ENCODE measurements at regions not wholly inside any gene's neighbourhood (a gene's known extent, or its start where the extent isn't known, plus 50 kb on each side); places are given as distances from the start of the nearest gene placed in this dataset.

DNA sequence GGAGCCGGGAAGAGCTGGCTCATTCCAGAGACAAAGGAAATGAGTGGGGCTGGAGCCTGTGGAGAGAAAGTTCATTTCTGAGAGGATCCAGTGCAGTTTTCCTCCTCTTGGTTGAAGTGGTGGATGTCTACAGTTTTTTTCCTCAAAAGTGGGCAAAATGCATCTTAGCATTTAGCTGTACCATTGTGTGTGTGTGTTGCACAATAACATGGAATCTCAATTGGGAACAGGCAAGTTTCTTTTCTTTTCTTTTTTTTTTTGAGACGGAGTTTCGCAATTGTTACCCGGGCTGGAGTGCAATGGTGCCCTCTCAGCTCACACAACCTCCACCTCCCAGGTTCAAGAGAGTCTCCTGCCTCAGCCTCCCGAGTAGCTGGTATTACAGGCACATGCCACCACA lies 101.5 kb upstream of the UBE2E1 start:
- FAIRE-seq (no peak), DNase-seq (ENCODE audit: insufficient read length, low spot score) (no peak)
- TF ChIP-seq, protein P1, sequence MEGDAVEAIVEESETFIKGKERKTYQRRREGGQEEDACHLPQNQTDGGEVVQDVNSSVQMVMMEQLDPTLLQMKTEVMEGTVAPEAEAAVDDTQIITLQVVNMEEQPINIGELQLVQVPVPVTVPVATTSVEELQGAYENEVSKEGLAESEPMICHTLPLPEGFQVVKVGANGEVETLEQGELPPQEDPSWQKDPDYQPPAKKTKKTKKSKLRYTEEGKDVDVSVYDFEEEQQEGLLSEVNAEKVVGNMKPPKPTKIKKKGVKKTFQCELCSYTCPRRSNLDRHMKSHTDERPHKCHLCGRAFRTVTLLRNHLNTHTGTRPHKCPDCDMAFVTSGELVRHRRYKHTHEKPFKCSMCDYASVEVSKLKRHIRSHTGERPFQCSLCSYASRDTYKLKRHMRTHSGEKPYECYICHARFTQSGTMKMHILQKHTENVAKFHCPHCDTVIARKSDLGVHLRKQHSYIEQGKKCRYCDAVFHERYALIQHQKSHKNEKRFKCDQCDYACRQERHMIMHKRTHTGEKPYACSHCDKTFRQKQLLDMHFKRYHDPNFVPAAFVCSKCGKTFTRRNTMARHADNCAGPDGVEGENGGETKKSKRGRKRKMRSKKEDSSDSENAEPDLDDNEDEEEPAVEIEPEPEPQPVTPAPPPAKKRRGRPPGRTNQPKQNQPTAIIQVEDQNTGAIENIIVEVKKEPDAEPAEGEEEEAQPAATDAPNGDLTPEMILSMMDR (IDR thresholded peaks at IDR 0.05; ENCODE audit: insufficient read depth, missing control alignments) = no peak

DNA sequence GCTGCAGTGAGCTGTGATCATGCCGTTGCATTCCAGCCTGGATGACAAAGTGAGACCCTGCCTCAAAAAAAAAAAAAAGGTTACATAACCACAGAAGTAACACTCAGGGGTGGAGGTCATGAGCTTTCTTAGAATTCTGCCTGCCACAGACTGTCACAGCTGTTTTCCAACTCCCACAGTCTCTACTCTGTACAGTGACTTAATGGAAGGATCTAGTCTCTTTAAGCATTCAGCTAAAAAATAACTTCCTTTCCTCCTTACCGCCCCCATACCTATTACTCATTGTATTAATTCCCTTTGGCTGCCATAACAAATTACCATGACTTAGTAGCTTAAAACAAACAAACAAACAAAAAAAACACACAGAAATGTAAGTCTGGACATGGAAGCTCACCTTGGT lies 99.6 kb upstream of the UBE2E1 start:
- FAIRE-seq (no peak), DNase-seq (ENCODE audit: insufficient read length, low spot score) (no peak)
- TF ChIP-seq, protein P1 (IDR thresholded peaks at IDR 0.05; ENCODE audit: insufficient read depth, missing control alignments) = no peak

DNA sequence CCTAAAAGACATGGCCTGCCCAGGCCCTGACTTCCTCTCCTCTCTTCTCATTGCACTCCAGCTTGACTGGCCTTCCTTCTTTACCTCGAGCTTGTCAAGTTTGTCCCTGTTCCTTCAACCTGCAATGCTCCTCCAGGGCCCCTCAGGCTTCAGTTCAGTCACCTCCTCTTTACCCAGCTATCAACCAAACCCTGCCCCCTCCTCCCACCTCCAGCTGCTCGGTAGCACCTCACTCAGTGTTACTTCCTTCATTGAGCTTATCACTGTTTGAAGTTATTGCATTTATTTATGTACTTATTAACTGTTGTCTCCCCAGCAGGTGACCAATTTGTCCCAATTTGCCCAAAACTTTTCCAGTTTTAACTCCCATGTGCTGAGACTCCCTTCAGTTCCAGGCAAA lies 95.8 kb upstream of the UBE2E1 start:
- FAIRE-seq (no peak), DNase-seq (ENCODE audit: insufficient read length, low spot score) (no peak)
- TF ChIP-seq, protein P1 (IDR thresholded peaks at IDR 0.05; ENCODE audit: insufficient read depth, missing control alignments) = no peak

DNA sequence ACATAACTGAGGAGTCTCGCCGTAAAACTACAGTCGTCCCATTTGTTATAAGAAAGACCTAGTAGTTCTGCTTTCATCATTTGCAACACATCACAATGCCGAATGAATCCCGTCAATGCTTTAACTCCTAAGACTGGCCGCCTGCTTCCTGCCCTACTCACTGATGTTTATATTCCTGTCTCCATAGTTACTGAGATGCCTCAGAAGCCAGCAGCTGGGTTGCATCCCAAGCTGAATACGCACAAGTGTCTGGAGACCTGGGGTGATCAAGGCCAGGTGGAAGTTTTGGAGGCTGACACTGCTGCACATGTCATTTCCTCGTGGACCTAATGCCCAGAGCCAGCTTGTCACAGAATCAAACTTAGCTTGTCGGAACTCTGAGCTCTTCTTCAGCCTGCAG lies 95.2 kb upstream of the UBE2E1 start:
- DNase-seq (ENCODE audit: insufficient read length, low spot score) (no peak), FAIRE-seq (no peak)
- TF ChIP-seq, protein P1 (IDR thresholded peaks at IDR 0.05; ENCODE audit: insufficient read depth, missing control alignments) = no peak

DNA sequence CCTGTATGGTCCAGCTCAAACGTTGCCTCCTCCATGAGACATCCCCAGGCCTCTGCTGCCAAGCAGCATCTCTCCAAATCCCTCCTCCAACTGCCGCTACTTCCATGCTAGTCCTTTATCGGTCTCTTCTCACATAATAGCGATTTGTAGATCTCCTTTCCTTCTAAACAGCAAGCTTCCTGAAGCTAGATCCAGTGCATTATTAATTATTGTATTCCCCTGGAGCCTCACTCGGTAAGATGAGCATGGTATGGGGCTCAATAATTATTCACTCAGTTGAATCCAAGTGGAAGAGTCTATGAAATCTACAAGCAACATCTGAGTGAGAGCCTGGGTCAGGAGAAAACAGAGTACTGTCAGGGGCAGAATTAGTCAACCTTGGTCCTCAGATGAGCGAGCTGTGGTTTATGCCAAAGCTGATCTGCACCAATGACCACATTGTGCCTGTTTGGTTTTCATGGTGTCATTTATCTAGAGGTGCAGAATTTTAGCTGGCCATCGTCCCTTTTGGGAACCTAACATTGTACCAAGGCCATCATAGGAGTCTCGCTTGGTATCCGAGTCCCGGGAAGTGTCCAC lies 93.8 kb upstream of the UBE2E1 start:
- DNase-seq (ENCODE audit: insufficient read length, low spot score) (no peak), FAIRE-seq (no peak)
- TF ChIP-seq, protein P1 (IDR thresholded peaks at IDR 0.05; ENCODE audit: insufficient read depth, missing control alignments) = no peak

DNA sequence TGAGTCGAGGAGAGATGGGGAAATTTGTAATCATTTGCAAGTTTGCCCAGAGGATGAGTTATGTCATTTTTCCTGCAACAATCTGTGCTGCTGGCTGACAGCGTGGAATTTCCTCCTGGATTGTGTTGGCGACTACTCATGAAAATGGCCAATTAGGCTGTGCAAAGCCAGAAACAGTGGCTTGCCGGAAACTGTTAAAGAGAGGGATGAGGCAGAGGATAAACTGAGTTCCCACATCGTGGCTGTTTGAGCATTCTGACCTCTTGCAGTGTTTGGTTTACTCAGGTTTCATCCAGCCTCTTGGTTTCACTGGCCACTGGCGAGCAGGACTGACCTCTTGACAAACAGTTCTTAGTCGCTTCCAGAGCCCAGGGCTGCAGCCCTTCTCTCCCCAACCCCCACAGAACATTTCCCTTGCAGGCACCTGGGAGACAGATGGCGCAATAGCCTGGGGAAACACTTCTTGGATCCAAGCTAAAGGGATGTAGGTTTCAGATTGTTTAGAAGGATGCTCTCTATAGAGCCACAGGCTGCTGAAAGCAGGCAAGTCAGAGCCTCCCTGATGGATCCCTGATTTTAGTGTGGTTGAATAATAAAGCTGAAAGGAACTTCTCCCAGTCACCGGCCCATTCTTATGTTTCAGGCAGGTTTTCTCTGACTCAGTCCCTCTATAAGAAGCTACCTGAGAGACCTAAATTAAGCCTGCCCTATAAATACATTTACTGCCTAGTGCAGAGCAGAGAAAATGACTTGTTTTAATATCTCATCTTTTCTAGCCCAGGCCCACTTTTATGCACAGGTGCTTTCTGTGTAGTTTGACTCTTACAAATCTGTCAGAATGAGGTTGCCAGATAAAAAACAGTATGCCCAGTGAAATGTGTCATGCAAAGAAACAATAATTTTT lies 92.8 kb upstream of the UBE2E1 start:
- FAIRE-seq = no peak
- TF ChIP-seq, protein P1 (IDR thresholded peaks at IDR 0.05; ENCODE audit: insufficient read depth, missing control alignments) = peak; percentile 54
- DNase-seq (ENCODE audit: insufficient read length, low spot score) = no peak

DNA sequence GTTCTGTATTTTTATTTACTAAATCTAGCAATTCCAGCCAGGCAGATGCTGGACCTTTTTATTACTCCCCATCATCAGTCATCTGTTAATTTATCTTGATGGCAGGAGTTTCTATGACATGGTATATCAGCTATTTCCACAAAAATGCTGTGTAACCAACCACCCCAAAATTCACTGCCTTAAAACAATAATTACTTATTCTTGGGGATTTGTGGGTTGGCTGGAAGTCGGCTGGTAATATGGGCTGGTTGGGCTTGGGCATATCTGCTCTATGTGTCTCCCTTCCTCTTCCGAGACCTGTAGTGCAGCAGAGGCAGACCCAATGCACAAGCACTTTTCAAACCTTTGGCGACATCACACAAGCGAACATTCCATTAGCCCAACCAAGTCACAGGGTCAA lies 92.1 kb upstream of the UBE2E1 start:
- no peak for DNase-seq (ENCODE audit: insufficient read length, low spot score)
- TF ChIP-seq, protein P1 (IDR thresholded peaks at IDR 0.05; ENCODE audit: insufficient read depth, missing control alignments) = no peak
- no peak for FAIRE-seq

All from D721Med (cell line).